GM23338 (cell line): ENCODE measurements at regions not wholly inside any gene's neighbourhood (a gene's known extent, or its start where the extent isn't known, plus 50 kb on each side); places are given as distances from the start of the nearest gene placed in this dataset.

Experiments used
- ATAC-seq: fragments of 200-7000 bp; cut with Tn5 transposase; 3 replicates; pipeline ENCODE4 v1.9.1; 2020
- DNase-seq: peaks from one replicate; pipeline ENCODE4 v3.0.0-alpha.2; 2015; ENCODE audit warnings: low spot score
- H2AFZ ChIP-seq: fragments of 200-600 bp; sonication (generic); 2 replicates; pipeline ENCODE4 v1.8.0; 2016; ENCODE audit warnings: antibody characterized with exemption, mild to moderate bottlenecking, moderate library complexity
- H3F3A ChIP-seq: fragments of 200-600 bp; sonication (generic); replicated peaks from 2 replicates; pipeline ENCODE4 v1.8.0; 2017; ENCODE audit warnings: antibody characterized with exemption, mixed run types, low read depth
- H3K27ac ChIP-seq: fragments of 200-600 bp; sonication (generic); 2 replicates; pipeline ENCODE4 v1.6.1; 2016; ENCODE audit warnings: low read depth
- H3K27me3 ChIP-seq: fragments of 200-600 bp; sonication (generic); 2 replicates; pipeline ENCODE4 v1.8.0; 2016; ENCODE audit warnings: mild to moderate bottlenecking, mixed run types, moderate library complexity; ENCODE audit not compliant: insufficient read depth
- H3K36me3 ChIP-seq: fragments of 200-600 bp; sonication (generic); 2 replicates; pipeline ENCODE4 v1.8.0; 2016; ENCODE audit warnings: mild to moderate bottlenecking; ENCODE audit not compliant: insufficient read depth
- H3K4me1 ChIP-seq: fragments of 200-600 bp; sonication (generic); 2 replicates; pipeline ENCODE4 v1.8.0; 2016; ENCODE audit warnings: mild to moderate bottlenecking, moderate library complexity; ENCODE audit not compliant: insufficient read depth
- H3K4me2 ChIP-seq: fragments of 200-600 bp; sonication (generic); 2 replicates; pipeline ENCODE4 v1.7.1; 2017; ENCODE audit warnings: mixed run types
- H3K4me3 ChIP-seq: fragments of 200-600 bp; sonication (generic); 2 replicates; pipeline ENCODE4 v1.6.1; 2016; ENCODE audit warnings: mixed run types
- H3K79me2 ChIP-seq: fragments of 200-600 bp; sonication (generic); replicated peaks from 2 replicates; pipeline ENCODE4 v1.8.0; 2017; ENCODE audit warnings: mild to moderate bottlenecking; ENCODE audit not compliant: insufficient read depth
- H3K9me2 ChIP-seq: fragments of 200-600 bp; sonication (generic); 2 replicates; pipeline ENCODE4 v1.8.0; 2017; ENCODE audit not compliant: insufficient read depth
- H4K20me1 ChIP-seq: fragments of 200-600 bp; sonication (generic); replicated peaks from 2 replicates; pipeline ENCODE4 v1.8.0; 2017; ENCODE audit warnings: mild to moderate bottlenecking; ENCODE audit not compliant: insufficient read depth
- H3K27ac Mint-ChIP-seq: 2 replicates; pipeline ENCODE4 v1.8.0; 2020; ENCODE audit warnings: inconsistent platforms, mild to moderate bottlenecking, moderate library complexity, mixed read lengths
- H3K27me3 Mint-ChIP-seq: 3 replicates; pipeline ENCODE4 v1.8.0; 2022; ENCODE audit warnings: low read depth, mild to moderate bottlenecking, moderate library complexity, mixed read lengths, inconsistent platforms; ENCODE audit not compliant: insufficient read depth, poor library complexity
- H3K36me3 Mint-ChIP-seq: 3 replicates; pipeline ENCODE4 v1.8.0; 2021; ENCODE audit warnings: low read depth, mild to moderate bottlenecking, inconsistent platforms, moderate library complexity, mixed read lengths
- H3K4me1 Mint-ChIP-seq: 3 replicates; pipeline ENCODE4 v1.8.0; 2020; ENCODE audit warnings: mild to moderate bottlenecking, inconsistent platforms, mixed read lengths
- H3K4me3 Mint-ChIP-seq: 3 replicates; pipeline ENCODE4 v1.8.0; 2021; ENCODE audit warnings: moderate library complexity, mild to moderate bottlenecking, inconsistent platforms, mixed read lengths
- H3K9me3 Mint-ChIP-seq: 3 replicates; pipeline ENCODE4 v1.8.0; 2020; ENCODE audit warnings: moderate library complexity, mild to moderate bottlenecking, inconsistent platforms, mixed read lengths
- CREB1 ChIP-seq: fragments of 250-450 bp; sonication (Bioruptor Pico); IDR thresholded peaks from 2 replicates; pipeline ENCODE4 v1.5.0; 2020; ENCODE audit warnings: low read depth, mild to moderate bottlenecking, moderate library complexity
- EZH2 ChIP-seq: fragments of 200-600 bp; sonication (generic); IDR thresholded peaks from one replicate; pipeline ENCODE4 v1.8.0; 2017; ENCODE audit warnings: antibody characterized with exemption, mild to moderate bottlenecking, low read depth; ENCODE audit not compliant: unreplicated experiment
- EZH2phosphoT487 ChIP-seq: fragments of 200-600 bp; sonication (generic); IDR thresholded peaks from one replicate; pipeline ENCODE4 v1.8.1; 2018; ENCODE audit warnings: antibody characterized with exemption; ENCODE audit not compliant: unreplicated experiment
- JUNB ChIP-seq: IDR thresholded peaks from one replicate; pipeline ENCODE4 v1.6.1; 2016; ENCODE audit warnings: antibody characterized with exemption; ENCODE audit not compliant: unreplicated experiment
- NANOG ChIP-seq: IDR thresholded peaks from 2 replicates; pipeline ENCODE4 v1.6.1; 2016; ENCODE audit warnings: antibody characterized with exemption, borderline replicate concordance
- POLR2AphosphoS5 ChIP-seq: IDR thresholded peaks from 2 replicates; pipeline ENCODE4 v1.6.1; 2016; ENCODE audit warnings: antibody characterized with exemption, low read depth
- STAT1 ChIP-seq: IDR thresholded peaks from one replicate; pipeline ENCODE4 v1.6.1; 2016; ENCODE audit warnings: antibody characterized with exemption; ENCODE audit not compliant: unreplicated experiment
- ZNF114 ChIP-seq: fragments of 250-450 bp; sonication (Bioruptor Pico); IDR thresholded peaks from 2 replicates; pipeline ENCODE4 v1.5.0; 2020; ENCODE audit warnings: mild to moderate bottlenecking, moderate library complexity
- ZNF331 ChIP-seq: fragments of 250-450 bp; sonication (Bioruptor Pico); IDR thresholded peaks from 2 replicates; pipeline ENCODE4 v1.5.0; 2020; ENCODE audit warnings: low read depth, mild to moderate bottlenecking, moderate library complexity
- TF ChIP-seq, protein P1 (sequence below): fragments of 250-450 bp; sonication (Bioruptor Pico); IDR thresholded peaks from 2 replicates; pipeline ENCODE4 v1.5.0; 2020; ENCODE audit warnings: mild to moderate bottlenecking, moderate library complexity
- TF ChIP-seq, protein P2 (sequence below): IDR thresholded peaks from one replicate; pipeline ENCODE4 v1.6.1; 2018; ENCODE audit warnings: antibody characterized with exemption; ENCODE audit not compliant: unreplicated experiment
- TF ChIP-seq, protein P3 (sequence below): IDR thresholded peaks from 2 replicates; pipeline ENCODE4 v1.6.1; 2016; ENCODE audit warnings: antibody characterized with exemption
- TF ChIP-seq, protein P4 (sequence below), 2 experiments: fragments of 200-600 bp in 1 of 2; sonication (generic) in 1 of 2; conservative IDR thresholded peaks; 2 replicates each; pipeline versions ENCODE4 v1.5.1 to v1.6.1; 2016 to 2017; ENCODE audit warnings: antibody characterized with exemption in 2 of 2, low read depth in 2 of 2, mild to moderate bottlenecking in 2 of 2, moderate library complexity in 1 of 2

DNA sequence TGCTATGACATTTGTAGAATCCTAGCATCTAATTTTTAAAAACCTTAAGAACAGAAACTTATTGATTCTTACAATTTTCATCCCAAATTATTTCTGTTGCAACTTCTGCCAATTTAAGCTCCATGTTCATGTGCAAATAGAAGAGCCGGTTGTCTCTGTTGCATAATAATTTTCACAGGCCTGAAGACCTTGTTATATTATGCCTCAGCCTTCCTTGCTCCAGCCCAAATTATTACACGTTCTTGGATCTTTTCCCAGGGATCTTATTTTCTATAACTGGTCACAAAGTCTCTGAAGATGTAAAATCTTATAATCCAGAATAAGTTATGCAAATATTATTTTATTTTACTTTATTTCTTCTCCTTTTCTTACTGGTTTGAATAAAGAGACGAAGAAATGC lies 210.7 kb upstream of the DPH6 start:
- no peaks in the 10 kb centered on the region for H4K20me1 ChIP-seq
- H3K27ac ChIP-seq, result no peak overlapping the region
- H3K27me3 Mint-ChIP-seq, result peaks cover 1% of the 10 kb centered on the region
- H3F3A ChIP-seq, result no peaks in the 10 kb centered on the region
- H3K79me2 ChIP-seq, result no peaks in the 10 kb centered on the region
- H3K27me3 ChIP-seq, result no peaks in the 10 kb centered on the region
- DNase-seq, result no peak
- no peaks in the 10 kb centered on the region for H3K36me3 Mint-ChIP-seq
- TF ChIP-seq CREB1 (no peak), ZNF331 (no peak), POLR2AphosphoS5 (no peak), EZH2 (no peak), JUNB (no peak), ZNF114 (CRISPR knock-in tag) (no peak), NANOG (no peak), EZH2phosphoT487 (no peak), STAT1 (no peak)
- TF ChIP-seq, protein P1, sequence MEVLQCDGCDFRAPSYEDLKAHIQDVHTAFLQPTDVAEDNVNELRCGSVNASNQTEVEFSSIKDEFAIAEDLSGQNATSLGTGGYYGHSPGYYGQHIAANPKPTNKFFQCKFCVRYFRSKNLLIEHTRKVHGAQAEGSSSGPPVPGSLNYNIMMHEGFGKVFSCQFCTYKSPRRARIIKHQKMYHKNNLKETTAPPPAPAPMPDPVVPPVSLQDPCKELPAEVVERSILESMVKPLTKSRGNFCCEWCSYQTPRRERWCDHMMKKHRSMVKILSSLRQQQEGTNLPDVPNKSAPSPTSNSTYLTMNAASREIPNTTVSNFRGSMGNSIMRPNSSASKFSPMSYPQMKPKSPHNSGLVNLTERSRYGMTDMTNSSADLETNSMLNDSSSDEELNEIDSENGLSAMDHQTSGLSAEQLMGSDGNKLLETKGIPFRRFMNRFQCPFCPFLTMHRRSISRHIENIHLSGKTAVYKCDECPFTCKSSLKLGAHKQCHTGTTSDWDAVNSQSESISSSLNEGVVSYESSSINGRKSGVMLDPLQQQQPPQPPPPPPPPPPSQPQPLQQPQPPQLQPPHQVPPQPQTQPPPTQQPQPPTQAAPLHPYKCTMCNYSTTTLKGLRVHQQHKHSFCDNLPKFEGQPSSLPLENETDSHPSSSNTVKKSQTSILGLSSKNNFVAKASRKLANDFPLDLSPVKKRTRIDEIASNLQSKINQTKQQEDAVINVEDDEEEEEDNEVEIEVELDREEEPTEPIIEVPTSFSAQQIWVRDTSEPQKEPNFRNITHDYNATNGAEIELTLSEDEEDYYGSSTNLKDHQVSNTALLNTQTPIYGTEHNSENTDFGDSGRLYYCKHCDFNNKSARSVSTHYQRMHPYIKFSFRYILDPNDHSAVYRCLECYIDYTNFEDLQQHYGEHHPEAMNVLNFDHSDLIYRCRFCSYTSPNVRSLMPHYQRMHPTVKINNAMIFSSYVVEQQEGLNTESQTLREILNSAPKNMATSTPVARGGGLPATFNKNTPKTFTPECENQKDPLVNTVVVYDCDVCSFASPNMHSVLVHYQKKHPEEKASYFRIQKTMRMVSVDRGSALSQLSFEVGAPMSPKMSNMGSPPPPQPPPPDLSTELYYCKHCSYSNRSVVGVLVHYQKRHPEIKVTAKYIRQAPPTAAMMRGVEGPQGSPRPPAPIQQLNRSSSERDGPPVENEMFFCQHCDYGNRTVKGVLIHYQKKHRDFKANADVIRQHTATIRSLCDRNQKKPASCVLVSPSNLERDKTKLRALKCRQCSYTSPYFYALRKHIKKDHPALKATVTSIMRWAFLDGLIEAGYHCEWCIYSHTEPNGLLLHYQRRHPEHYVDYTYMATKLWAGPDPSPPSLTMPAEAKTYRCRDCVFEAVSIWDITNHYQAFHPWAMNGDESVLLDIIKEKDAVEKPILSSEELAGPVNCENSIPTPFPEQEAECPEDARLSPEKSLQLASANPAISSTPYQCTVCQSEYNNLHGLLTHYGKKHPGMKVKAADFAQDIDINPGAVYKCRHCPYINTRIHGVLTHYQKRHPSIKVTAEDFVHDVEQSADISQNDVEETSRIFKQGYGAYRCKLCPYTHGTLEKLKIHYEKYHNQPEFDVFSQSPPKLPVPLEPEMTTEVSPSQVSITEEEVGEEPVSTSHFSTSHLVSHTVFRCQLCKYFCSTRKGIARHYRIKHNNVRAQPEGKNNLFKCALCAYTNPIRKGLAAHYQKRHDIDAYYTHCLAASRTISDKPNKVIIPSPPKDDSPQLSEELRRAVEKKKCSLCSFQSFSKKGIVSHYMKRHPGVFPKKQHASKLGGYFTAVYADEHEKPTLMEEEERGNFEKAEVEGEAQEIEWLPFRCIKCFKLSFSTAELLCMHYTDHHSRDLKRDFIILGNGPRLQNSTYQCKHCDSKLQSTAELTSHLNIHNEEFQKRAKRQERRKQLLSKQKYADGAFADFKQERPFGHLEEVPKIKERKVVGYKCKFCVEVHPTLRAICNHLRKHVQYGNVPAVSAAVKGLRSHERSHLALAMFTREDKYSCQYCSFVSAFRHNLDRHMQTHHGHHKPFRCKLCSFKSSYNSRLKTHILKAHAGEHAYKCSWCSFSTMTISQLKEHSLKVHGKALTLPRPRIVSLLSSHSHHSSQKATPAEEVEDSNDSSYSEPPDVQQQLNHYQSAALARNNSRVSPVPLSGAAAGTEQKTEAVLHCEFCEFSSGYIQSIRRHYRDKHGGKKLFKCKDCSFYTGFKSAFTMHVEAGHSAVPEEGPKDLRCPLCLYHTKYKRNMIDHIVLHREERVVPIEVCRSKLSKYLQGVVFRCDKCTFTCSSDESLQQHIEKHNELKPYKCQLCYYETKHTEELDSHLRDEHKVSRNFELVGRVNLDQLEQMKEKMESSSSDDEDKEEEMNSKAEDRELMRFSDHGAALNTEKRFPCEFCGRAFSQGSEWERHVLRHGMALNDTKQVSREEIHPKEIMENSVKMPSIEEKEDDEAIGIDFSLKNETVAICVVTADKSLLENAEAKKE (CRISPR knock-in tag), result no peak
- TF ChIP-seq, protein P2, sequence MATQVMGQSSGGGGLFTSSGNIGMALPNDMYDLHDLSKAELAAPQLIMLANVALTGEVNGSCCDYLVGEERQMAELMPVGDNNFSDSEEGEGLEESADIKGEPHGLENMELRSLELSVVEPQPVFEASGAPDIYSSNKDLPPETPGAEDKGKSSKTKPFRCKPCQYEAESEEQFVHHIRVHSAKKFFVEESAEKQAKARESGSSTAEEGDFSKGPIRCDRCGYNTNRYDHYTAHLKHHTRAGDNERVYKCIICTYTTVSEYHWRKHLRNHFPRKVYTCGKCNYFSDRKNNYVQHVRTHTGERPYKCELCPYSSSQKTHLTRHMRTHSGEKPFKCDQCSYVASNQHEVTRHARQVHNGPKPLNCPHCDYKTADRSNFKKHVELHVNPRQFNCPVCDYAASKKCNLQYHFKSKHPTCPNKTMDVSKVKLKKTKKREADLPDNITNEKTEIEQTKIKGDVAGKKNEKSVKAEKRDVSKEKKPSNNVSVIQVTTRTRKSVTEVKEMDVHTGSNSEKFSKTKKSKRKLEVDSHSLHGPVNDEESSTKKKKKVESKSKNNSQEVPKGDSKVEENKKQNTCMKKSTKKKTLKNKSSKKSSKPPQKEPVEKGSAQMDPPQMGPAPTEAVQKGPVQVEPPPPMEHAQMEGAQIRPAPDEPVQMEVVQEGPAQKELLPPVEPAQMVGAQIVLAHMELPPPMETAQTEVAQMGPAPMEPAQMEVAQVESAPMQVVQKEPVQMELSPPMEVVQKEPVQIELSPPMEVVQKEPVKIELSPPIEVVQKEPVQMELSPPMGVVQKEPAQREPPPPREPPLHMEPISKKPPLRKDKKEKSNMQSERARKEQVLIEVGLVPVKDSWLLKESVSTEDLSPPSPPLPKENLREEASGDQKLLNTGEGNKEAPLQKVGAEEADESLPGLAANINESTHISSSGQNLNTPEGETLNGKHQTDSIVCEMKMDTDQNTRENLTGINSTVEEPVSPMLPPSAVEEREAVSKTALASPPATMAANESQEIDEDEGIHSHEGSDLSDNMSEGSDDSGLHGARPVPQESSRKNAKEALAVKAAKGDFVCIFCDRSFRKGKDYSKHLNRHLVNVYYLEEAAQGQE, result no peak
- TF ChIP-seq, protein P3, sequence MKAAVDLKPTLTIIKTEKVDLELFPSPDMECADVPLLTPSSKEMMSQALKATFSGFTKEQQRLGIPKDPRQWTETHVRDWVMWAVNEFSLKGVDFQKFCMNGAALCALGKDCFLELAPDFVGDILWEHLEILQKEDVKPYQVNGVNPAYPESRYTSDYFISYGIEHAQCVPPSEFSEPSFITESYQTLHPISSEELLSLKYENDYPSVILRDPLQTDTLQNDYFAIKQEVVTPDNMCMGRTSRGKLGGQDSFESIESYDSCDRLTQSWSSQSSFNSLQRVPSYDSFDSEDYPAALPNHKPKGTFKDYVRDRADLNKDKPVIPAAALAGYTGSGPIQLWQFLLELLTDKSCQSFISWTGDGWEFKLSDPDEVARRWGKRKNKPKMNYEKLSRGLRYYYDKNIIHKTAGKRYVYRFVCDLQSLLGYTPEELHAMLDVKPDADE, result no peak
- TF ChIP-seq, protein P4, sequence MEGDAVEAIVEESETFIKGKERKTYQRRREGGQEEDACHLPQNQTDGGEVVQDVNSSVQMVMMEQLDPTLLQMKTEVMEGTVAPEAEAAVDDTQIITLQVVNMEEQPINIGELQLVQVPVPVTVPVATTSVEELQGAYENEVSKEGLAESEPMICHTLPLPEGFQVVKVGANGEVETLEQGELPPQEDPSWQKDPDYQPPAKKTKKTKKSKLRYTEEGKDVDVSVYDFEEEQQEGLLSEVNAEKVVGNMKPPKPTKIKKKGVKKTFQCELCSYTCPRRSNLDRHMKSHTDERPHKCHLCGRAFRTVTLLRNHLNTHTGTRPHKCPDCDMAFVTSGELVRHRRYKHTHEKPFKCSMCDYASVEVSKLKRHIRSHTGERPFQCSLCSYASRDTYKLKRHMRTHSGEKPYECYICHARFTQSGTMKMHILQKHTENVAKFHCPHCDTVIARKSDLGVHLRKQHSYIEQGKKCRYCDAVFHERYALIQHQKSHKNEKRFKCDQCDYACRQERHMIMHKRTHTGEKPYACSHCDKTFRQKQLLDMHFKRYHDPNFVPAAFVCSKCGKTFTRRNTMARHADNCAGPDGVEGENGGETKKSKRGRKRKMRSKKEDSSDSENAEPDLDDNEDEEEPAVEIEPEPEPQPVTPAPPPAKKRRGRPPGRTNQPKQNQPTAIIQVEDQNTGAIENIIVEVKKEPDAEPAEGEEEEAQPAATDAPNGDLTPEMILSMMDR (conservative IDR thresholded peaks at IDR 0.05; ENCODE audit: low read depth in 2 of 2), result no peak
- no peak overlapping the region for H3K4me2 ChIP-seq
- H3K9me2 ChIP-seq, result no peaks in the 10 kb centered on the region
- H3K4me1 Mint-ChIP-seq, result peaks cover 5% of the 10 kb centered on the region
- H3K27ac Mint-ChIP-seq, result no peak overlapping the region
- ATAC-seq, result no peak
- H3K36me3 ChIP-seq, result no peaks in the 10 kb centered on the region
- no peaks in the 10 kb centered on the region for H3K9me3 Mint-ChIP-seq
- H2AFZ ChIP-seq, result no peak overlapping the region
- H3K4me3 Mint-ChIP-seq, result no peak overlapping the region
- H3K4me1 ChIP-seq, result no peaks in the 10 kb centered on the region
- H3K4me3 ChIP-seq, result no peak overlapping the region
